ENCODE measurements at regions not wholly inside any gene's neighbourhood (a gene's known extent, or its start where the extent isn't known, plus 50 kb on each side); places are given as distances from the start of the nearest gene placed in this dataset.

DNA sequence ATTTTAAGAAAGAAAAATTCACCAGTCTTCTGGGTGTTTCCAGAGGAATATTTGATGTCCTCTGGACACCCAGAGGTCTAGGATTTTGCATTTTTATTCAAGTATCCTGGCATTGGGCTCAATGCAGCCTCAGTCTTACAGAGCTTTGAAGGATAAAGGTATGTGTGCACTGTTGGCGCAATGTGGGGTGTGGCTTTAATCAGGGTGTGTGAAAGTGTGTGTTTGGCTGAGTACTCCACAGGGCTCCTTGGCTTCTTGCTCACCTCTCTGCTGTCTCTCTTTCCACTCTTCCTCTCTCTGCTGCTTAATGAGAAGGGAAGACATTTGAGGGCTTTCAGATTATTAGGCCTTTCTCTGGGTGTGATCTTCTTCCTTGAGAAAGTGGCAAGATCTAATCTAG is 193.3 kb upstream of the CCND2 start (continued):
- TF ChIP-seq SREBF2 (IDR thresholded peaks at IDR 0.05; ENCODE audit: low read length) (no peak), TCF12 (IDR thresholded peaks at IDR 0.05; ENCODE audit: low read depth, low read length) (no peak)

DNA sequence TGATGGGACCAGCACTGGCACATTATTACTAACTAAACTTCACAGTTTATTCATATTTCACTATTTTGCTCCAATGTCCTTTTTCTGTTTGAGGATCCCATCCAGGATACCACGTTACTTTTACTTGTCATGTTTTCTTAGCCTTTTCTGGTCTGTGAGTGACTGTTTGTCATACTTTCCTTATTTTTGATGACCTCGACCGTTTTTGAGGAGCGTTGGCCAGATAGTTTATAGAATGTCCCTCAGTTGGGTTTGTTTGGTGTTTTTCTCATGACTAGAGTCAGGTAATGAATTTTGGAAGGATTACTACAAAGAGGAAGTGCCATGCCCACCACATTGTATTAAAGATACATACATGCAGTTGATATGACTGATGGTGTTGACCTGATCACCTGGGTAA is 199.4 kb upstream of the CCND2 start:
- H3K27ac ChIP-seq (ENCODE audit: control insufficient read depth, insufficient read depth): no peak overlapping the region
- H4K20me1 ChIP-seq (ENCODE audit: control insufficient read depth, insufficient read depth): no peaks in the 10 kb centered on the region
- ChIA-PET CTCF (interaction anchor here (1.0 kb wide), 1 partner anchor 36 kb away, joined by 3 read pairs; no protein-coding TSS in a partner anchor), RAD21 (ENCODE audit: unreplicated experiment) (no interaction called here), POLR2A (no interaction called here), SMC1A (ENCODE audit: uncharacterized antibody, unreplicated experiment) (no interaction called here)
- H2AFZ ChIP-seq (ENCODE audit: control insufficient read depth, low read depth, low read length): no peak overlapping the region
- H3K79me2 ChIP-seq (ENCODE audit: control insufficient read depth, insufficient read depth, low read length): no peaks in the 10 kb centered on the region
- ATAC-seq: no peak
- intact Hi-C loops (cut with micrococcal nuclease; ENCODE audit: unreplicated experiment) (no loop called here), in situ Hi-C loops (cut with MboI) (no loop called here)
- FAIRE-seq: no peak
- no peak overlapping the region for H3K9ac ChIP-seq (ENCODE audit: control insufficient read depth, insufficient read depth, low read length)
- DNase-seq (ENCODE audit: low read depth, low spot score): no peak
- H3K4me1 ChIP-seq (ENCODE audit: control insufficient read depth, insufficient read depth, low read length): no peaks in the 10 kb centered on the region
- no TSS peak for BruUV-seq (replicated peaks)
- no peaks in the 10 kb centered on the region for H3K36me3 ChIP-seq (ENCODE audit: control insufficient read depth in 2 of 2, insufficient read depth in 2 of 2, low read length in 1 of 2)
- H3K9me3 ChIP-seq (replicated peaks; ENCODE audit: control insufficient read depth, insufficient read depth, low read length): no peaks in the 10 kb centered on the region; the same call in 2 of the 3 replicates
- H3K4me2 ChIP-seq (ENCODE audit: control insufficient read depth, insufficient read depth): no peak overlapping the region
- H3K27me3 ChIP-seq (replicated peaks in 1 of 2; ENCODE audit: control insufficient read depth in 2 of 2, insufficient read depth in 2 of 2, low read length in 1 of 2): no peaks in the 10 kb centered on the region
- 27% methylated on average over 4 of the region's 4 CpGs for WGBS (ENCODE audit: insufficient coverage, insufficient replicate concordance, low lambda C conversion rate, missing lambda C conversion rate)
- TF ChIP-seq SPI1 (IDR thresholded peaks at IDR 0.05; ENCODE audit: borderline replicate concordance, insufficient read depth, low read depth, low read length) (peak; percentile 38; the same call in 1 of the 2 replicates), RUNX3 (IDR thresholded peaks at IDR 0.05; ENCODE audit: low read length) (no peak), NR2C1 (IDR thresholded peaks at IDR 0.05) (no peak), BACH1 (IDR thresholded peaks at IDR 0.05; ENCODE audit: borderline replicate concordance) (no peak)
- H3K4me3 ChIP-seq: no peak overlapping the region

DNA sequence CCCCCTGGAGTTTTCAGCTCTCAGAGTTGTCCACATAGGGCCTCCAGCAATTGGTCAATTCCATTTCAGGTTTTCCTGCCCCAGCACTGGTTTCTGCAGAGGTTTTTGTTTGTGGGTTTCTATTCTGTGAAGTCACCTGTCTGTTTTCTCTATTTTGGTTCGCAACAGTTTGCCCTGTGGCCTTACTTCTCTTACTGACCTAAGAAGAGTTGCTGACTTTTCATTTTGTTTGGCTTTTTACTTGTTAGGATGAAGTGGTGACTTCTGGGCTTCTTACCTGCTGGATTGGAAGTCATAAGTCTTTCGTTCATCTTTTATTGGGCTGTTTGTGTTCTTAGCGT is 196.4 kb upstream of the PARP11 start:
- ChIA-PET CTCF (no interaction called here), RAD21 (ENCODE audit: unreplicated experiment) (no interaction called here), POLR2A (no interaction called here), SMC1A (ENCODE audit: uncharacterized antibody, unreplicated experiment) (interaction anchor here (1.1 kb wide), 1 partner anchor 25 kb away, joined by 5 read pairs; no protein-coding TSS in a partner anchor)
- Histone ChIP-seq H4K20me1 (ENCODE audit: control insufficient read depth, insufficient read depth) (no peaks in the 10 kb centered on the region), H3K4me3 (no peak overlapping the region), H3K27me3 (replicated peaks in 1 of 2; ENCODE audit: control insufficient read depth in 2 of 2, insufficient read depth in 2 of 2, low read length in 1 of 2) (no peaks in the 10 kb centered on the region), H3K9me3 (replicated peaks; ENCODE audit: control insufficient read depth, insufficient read depth, low read length) (no peaks in the 10 kb centered on the region), H3K4me2 (ENCODE audit: control insufficient read depth, insufficient read depth) (no peak overlapping the region), H3K4me1 (ENCODE audit: control insufficient read depth, insufficient read depth, low read length) (no peaks in the 10 kb centered on the region), H3K27ac (ENCODE audit: control insufficient read depth, insufficient read depth) (no peak overlapping the region), H2AFZ (ENCODE audit: control insufficient read depth, low read depth, low read length) (no peak overlapping the region), H3K79me2 (ENCODE audit: control insufficient read depth, insufficient read depth, low read length) (no peaks in the 10 kb centered on the region), H3K36me3 (ENCODE audit: control insufficient read depth in 2 of 2, insufficient read depth in 2 of 2, low read length in 1 of 2) (no peaks in the 10 kb centered on the region), H3K9ac (ENCODE audit: control insufficient read depth, insufficient read depth, low read length) (no peak overlapping the region)
- TF ChIP-seq SMAD1 (IDR thresholded peaks at IDR 0.05; ENCODE audit: low read depth, partially characterized antibody) (no peak), RUNX3 (IDR thresholded peaks at IDR 0.05; ENCODE audit: low read length) (peak; percentile 32; the same call in 1 of the 2 replicates)
- in situ Hi-C loops (cut with MboI) (no loop called here), intact Hi-C loops (cut with micrococcal nuclease; ENCODE audit: unreplicated experiment) (no loop called here)
- BruUV-seq (replicated peaks): no TSS peak
- DNase-seq (ENCODE audit: low read depth, low spot score): no peak
- peak; percentile 67 for ATAC-seq
- peak; percentile 35 for FAIRE-seq
- WGBS (ENCODE audit: insufficient coverage, insufficient replicate concordance, low lambda C conversion rate, missing lambda C conversion rate): 68% methylated on average over 3 of the region's 3 CpGs
